Small intestine (tissue), 7 donors: ENCODE measurements at regions not wholly inside any gene's neighbourhood (a gene's known extent, or its start where the extent isn't known, plus 50 kb on each side); places are given as distances from the start of the nearest gene placed in this dataset.
A peak's percentile ranks its signal among the peaks of the same experiment; 100 is the strongest.
"Not testable (repeated sequence)": the region's sequence is repeated elsewhere in the genome, so short reads cannot be mapped to it uniquely, and the experiment has no call there.

Experiments
- DNase-seq, 2 donors: peaks; one replicate each; pipeline versions ENCODE4 v3.0.0 to v3.0.0-alpha.2; 2013
- FAIRE-seq: peaks from 2 replicates; lab custom pipeline; 2012; peaks lifted over from hg19 to GRCh38; lab: Jason Lieb, UNC
- H3K27ac ChIP-seq, 3 donors: one replicate each; pipeline ENCODE4 v1.5.1; 2013; ENCODE audit warnings: low read length in 2 of 3, mild to moderate bottlenecking in 2 of 3, control low read depth in 1 of 3, inconsistent platforms in 1 of 3, low read depth in 1 of 3, moderate library complexity in 1 of 3
- H3K27me3 ChIP-seq, 3 donors: one replicate each; pipeline ENCODE4 v1.6.1; 2013; ENCODE audit warnings: low read length in 3 of 3, inconsistent platforms in 1 of 3; ENCODE audit not compliant: control insufficient read depth in 3 of 3, insufficient read depth in 3 of 3
- H3K36me3 ChIP-seq, 3 donors: one replicate each; pipeline ENCODE4 v1.6.1; 2013; ENCODE audit warnings: low read length in 3 of 3, inconsistent platforms in 1 of 3, low read depth in 1 of 3, mild to moderate bottlenecking in 1 of 3, moderate library complexity in 1 of 3; ENCODE audit not compliant: control insufficient read depth in 3 of 3, insufficient read depth in 2 of 3
- H3K4me1 ChIP-seq, 3 donors: one replicate each; pipeline ENCODE4 v1.6.1; 2013; ENCODE audit warnings: low read length in 2 of 3, inconsistent platforms in 1 of 3, low read depth in 1 of 3, mild to moderate bottlenecking in 1 of 3, moderate library complexity in 1 of 3; ENCODE audit not compliant: control insufficient read depth in 3 of 3, insufficient read depth in 2 of 3
- H3K4me3 ChIP-seq, 3 donors: one replicate each; pipeline ENCODE4 v1.5.1; 2013; ENCODE audit warnings: low read length in 3 of 3, control low read depth in 1 of 3, inconsistent platforms in 1 of 3, low read depth in 1 of 3, mild to moderate bottlenecking in 1 of 3, moderate library complexity in 1 of 3
- H3K9me3 ChIP-seq, 2 donors: one replicate each; pipeline ENCODE4 v1.6.1; 2013; ENCODE audit warnings: low read depth in 1 of 2, low read length in 1 of 2; ENCODE audit not compliant: control insufficient read depth in 2 of 2, insufficient read depth in 1 of 2
- WGBS, 3 donors: extraction: QIAGEN DNeasy Blood & Tissue Kit; methylation state at CpG; one replicate each; pipeline ENCODE4 v1.1.7; 2013; 5-methylcytosine and 5-hydroxymethylcytosine counted together
- donor health status: healthy with polysubstance abuse.
- donor health status: control.
- donor health status: control.
- donor health status: Bipolar disorder and iron deficiency.
- donor health status: healthy.

DNA sequence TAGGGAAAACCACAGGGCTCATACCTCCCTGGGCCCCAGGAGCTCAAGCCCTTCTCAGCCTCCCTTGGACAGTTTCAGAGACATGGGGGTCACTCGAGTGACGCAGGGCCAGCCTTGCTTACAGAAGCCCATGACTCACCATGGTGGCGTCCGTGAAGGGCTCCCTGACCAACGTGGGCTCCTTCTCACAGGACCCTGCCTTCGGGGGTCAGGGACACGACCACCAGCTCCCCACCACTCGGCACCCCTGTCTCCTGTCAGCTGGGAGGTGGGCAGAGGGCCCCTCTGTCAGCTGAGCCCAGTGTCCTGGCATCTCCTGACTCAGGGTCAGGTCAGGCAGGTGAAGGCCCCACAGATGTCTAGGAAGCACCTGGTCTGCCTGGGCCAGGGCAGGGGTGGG, 126.3 kb upstream of the ANO1 start:
- Histone ChIP-seq H3K9me3 (peaks cover 2 to 10% of the 10 kb centered on the region in 2 donors), H3K36me3 (no peaks in the 10 kb centered on the region), H3K4me3 (no peak overlapping the region), H3K27me3 (peaks cover 0 to 2% (median 0%) of the 10 kb centered on the region in 3 donors), H3K4me1 (peaks cover 3 to 20% (median 7%) of the 10 kb centered on the region in 3 donors), H3K27ac (no peak overlapping the region)
- FAIRE-seq = no peak
- DNase-seq = no peak
- WGBS, 3 donors = 84 to 89% (median 85%) methylated on average over 8 of the region's 8 CpGs

DNA sequence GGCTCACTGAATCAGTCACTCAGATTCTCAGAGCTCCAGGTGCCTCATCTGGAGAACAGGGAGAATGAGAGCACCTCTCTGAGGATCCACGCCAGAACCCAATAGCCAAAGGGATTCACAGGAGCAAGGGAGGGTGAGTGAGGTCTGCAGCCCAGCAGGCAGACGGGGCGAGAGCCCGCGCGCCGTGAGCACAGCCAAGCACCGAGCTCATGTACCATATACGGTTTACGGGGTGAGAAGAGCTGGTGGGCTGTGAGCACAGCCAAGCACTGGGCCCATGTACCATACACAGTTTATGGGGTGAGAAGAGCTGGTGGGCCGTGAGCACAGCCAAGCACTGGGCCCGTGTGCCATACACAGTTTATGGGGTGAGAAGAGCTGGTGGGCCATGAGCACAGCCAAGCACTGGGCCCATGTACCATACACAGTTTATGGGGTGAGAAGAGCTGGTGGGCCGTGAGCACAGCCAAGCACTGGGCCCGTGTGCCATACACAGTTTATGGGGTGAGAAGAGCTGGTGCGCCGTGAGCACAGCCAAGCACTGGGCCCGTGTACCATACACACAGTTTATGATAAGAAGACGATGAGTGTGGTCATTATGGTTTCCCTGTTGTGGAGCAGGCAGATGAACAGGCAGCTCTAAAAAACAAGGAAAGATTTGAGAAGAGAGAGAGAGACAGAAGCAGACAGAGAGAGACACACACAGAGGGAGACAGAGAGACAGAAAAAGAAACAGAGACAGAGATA, 125.7 kb upstream of the ANO1 start:
- not testable (repeated sequence) for DNase-seq, H3K9me3 ChIP-seq, H3K27me3 ChIP-seq, H3K36me3 ChIP-seq, H3K4me3 ChIP-seq, H3K27ac ChIP-seq, FAIRE-seq
- H3K4me1 ChIP-seq = peaks cover 3 to 20% (median 7%) of the 10 kb centered on the region in 3 donors
- 87 to 92% (median 88%) methylated on average over 18 of the region's 18 CpGs for WGBS, 3 donors

DNA sequence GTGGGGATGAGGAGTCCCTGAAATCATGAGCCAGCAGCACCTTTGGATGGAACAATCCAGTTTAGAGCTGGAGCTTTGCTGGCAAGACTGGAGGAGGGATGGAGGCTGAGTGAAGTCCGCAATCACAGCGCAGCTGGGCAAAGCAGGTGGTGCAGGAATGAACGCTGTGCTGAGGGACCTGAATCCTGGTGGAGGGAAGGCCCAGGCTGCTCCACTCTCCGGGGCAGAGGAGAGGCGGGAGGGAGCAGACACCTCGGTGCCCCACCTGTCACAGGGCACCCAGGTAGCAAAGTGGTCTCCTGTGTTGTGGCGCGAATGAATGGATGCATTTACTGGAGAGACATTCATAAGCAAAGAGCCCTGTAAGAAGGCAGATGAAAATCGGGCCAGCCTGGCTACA, 124.8 kb upstream of the ANO1 start:
- Histone ChIP-seq H3K4me3 (no peak overlapping the region), H3K4me1 (peaks cover 3 to 16% (median 7%) of the 10 kb centered on the region in 3 donors), H3K27ac (no peak overlapping the region), H3K27me3 (peaks cover 0 to 2% (median 0%) of the 10 kb centered on the region in 3 donors), H3K36me3 (no peaks in the 10 kb centered on the region), H3K9me3 (peaks cover 2 to 10% of the 10 kb centered on the region in 2 donors)
- no peak for FAIRE-seq
- 79 to 89% (median 82%) methylated on average over 8 to 9 of the region's 9 CpGs for WGBS, 3 donors
- no peak for DNase-seq

DNA sequence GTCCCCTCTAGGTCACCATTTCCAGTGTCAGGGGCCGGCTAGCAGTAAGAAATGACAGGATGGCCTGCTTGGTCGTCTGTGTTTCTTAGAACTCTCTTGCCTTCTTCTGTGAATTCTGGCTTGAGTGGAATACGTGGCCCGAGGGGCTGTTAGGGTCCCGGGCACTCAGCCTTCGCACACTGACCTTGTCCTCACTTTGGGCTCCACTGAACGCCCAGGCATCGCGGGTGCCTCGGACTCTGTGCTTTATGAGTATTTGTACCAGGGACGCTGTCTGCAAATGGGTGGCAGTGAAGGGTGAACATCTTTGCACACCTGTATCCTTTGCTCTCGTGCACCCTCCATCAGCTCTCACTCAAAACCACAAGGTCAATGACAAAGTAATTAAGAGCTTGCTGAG, 123.4 kb upstream of the ANO1 start:
- H3K36me3 ChIP-seq = no peaks in the 10 kb centered on the region
- H3K4me1 ChIP-seq = peaks cover 0 to 2% (median 0%) of the 10 kb centered on the region in 3 donors
- WGBS, 3 donors = 81 to 88% (median 81%) methylated on average over 12 of the region's 12 CpGs
- FAIRE-seq = no peak
- H3K27ac ChIP-seq = no peak overlapping the region
- no peak for DNase-seq
- peaks cover 0 to 2% (median 0%) of the 10 kb centered on the region in 3 donors for H3K27me3 ChIP-seq
- no peak overlapping the region for H3K4me3 ChIP-seq
- H3K9me3 ChIP-seq = peaks cover 2 to 19% of the 10 kb centered on the region in 2 donors

DNA sequence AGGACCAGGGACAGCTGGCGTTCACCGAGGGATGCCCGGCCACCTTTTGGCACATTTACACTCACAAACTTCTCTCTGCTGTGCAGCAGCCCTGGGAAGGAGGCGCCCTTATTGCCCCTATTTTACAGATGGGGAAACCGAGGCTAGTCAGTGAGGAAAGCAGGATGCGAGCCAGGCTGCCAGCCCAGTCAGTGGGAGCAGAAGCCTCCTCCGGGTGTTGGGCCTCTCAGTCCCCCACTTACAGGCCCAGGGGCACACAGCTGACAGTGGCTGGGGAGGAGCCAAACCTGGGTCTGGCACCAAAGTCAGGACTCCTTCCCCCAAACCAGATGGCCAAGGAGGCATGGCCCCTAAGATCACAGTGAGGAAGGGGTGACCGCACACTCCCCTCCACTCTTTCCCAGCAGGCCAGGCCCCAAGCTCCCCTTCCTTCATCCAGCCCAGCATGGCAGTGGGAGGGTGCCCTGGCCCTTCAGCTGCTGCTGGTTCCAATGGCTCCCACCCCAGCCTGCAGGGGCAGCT, 121.4 kb upstream of the ANO1 start:
- peaks cover 0 to 2% (median 0%) of the 10 kb centered on the region in 3 donors for H3K27me3 ChIP-seq
- no peaks in the 10 kb centered on the region for H3K36me3 ChIP-seq
- H3K4me1 ChIP-seq = no peaks in the 10 kb centered on the region
- H3K27ac ChIP-seq = no peak overlapping the region
- no peak overlapping the region for H3K4me3 ChIP-seq
- peaks cover 0 to 12% of the 10 kb centered on the region in 2 donors for H3K9me3 ChIP-seq
- no peak for FAIRE-seq
- 86 to 93% (median 88%) methylated on average over 8 of the region's 8 CpGs for WGBS, 3 donors
- DNase-seq = no peak

DNA sequence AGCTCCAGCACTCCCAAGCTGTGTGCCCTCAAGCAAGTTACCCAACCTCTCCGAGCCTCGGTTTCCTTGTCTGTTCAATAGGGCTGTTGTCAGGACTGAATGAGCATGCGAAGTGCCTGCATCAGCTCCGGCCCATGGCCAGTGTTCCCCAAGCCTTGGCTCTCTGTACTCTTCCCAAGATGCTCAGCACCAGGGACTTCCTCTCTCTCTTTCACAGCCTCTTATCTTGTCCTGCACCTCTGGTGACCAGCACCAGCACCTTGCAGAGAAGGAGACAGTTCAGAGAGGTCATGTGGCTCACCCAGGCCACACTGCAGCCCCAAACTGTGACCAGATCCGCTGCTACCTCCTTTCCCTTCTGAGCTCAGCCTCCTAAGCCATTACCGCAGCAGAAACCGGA, 120.3 kb upstream of the ANO1 start:
- FAIRE-seq = no peak
- DNase-seq = no peak
- WGBS, 3 donors = 80 to 89% (median 82%) methylated on average over 7 of the region's 7 CpGs

DNA sequence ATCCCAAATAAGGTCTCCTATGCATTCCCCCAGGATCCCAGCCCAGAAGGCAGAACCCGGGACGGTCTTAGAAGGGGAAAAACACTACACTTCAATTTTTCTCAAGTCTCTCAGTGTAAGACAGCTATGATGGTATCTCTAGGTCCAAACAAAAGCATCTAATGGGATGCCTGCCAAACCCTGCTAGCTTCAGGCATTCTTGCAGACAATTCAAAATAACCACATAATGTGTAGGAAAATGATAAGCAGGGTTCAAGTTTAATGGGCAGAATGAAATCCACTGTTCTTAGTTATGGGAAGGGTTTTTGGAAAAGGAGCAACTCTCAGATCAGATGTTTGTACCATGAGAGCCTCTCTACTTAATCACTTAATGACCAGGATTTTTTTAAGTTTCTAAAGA, 119.8 kb upstream of the ANO1 start:
- Histone ChIP-seq H3K4me1 (peaks cover 0 to 3% (median 0%) of the 10 kb centered on the region in 3 donors), H3K9me3 (peaks cover 0 to 14% of the 10 kb centered on the region in 2 donors), H3K36me3 (no peaks in the 10 kb centered on the region), H3K27ac (no peak overlapping the region), H3K4me3 (no peak overlapping the region), H3K27me3 (no peaks in the 10 kb centered on the region)
- 68 to 98% (median 84%) methylated on average over 2 of the region's 2 CpGs for WGBS, 3 donors
- DNase-seq (no peak), FAIRE-seq (no peak)

More for the DNA sequence above, 120.3 kb upstream of the ANO1 start:
- H3K27me3 ChIP-seq = peaks cover 0 to 2% (median 0%) of the 10 kb centered on the region in 3 donors
- H3K27ac ChIP-seq = peak overlapping the region in 1 of 3 donors; percentile 2
- H3K4me1 ChIP-seq = peaks cover 0 to 3% (median 0%) of the 10 kb centered on the region in 3 donors
- H3K36me3 ChIP-seq = no peaks in the 10 kb centered on the region
- peaks cover 0 to 14% of the 10 kb centered on the region in 2 donors for H3K9me3 ChIP-seq
- no peak overlapping the region for H3K4me3 ChIP-seq

DNA sequence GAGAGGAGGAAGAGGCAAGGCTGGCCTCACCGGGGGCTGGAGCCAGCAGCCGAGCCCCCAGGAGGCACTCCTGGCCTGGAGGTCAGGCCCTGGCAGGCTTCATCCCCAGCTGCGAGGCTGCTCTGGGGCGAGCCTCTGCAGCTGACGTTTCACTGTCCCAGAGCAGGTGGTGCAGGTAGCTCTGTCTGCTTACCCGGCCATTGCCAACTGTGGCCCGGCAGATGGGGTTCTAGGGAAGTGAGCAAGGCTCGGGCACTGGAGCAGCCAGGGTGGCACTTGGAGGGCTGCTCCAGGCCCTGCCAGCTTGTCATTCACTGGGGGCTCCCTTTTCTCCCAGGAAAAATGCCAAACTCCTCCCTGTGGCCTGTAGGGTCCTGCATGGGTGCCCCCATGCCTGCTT, 118.7 kb upstream of the ANO1 start:
- H3K27ac ChIP-seq = no peak overlapping the region
- no peaks in the 10 kb centered on the region for H3K27me3 ChIP-seq
- WGBS, 3 donors = 76 to 85% (median 84%) methylated on average over 8 of the region's 8 CpGs
- FAIRE-seq (no peak), DNase-seq (no peak)
- H3K4me3 ChIP-seq = no peak overlapping the region
- no peaks in the 10 kb centered on the region for H3K36me3 ChIP-seq
- H3K9me3 ChIP-seq = peaks cover 0 to 14% of the 10 kb centered on the region in 2 donors
- peaks cover 0 to 3% (median 0%) of the 10 kb centered on the region in 3 donors for H3K4me1 ChIP-seq
